ENCODE measurements at regions not wholly inside any gene's neighbourhood (a gene's known extent, or its start where the extent isn't known, plus 50 kb on each side); places are given as distances from the start of the nearest gene placed in this dataset.

DNA sequence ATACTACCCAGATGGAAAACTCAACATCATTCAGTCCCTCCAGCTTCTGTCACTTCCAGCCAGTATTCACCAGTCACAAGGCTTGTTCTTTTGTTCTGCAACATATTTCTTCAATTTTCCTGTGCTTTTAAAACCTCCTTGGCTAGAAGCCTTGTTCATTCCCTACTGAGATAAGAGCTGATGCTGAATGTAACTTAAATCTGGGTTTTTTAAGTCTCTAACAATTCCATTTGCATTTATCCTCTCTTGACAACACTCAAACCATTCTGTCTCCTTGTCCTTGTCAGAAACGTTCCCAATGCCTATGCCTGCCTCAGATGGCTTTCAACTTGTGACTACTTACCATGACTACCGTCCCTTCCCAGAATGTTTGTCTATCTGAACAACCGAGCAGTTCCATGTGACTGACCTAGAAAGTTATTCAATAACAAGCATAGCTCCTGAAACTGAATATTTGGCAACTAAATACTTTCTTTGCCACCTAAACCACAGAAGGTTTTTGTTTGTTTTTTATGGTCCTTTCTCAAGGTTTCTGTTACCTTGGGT, 682.9 kb upstream of the GALNTL6 start:
- DNase-seq: no peak

DNA sequence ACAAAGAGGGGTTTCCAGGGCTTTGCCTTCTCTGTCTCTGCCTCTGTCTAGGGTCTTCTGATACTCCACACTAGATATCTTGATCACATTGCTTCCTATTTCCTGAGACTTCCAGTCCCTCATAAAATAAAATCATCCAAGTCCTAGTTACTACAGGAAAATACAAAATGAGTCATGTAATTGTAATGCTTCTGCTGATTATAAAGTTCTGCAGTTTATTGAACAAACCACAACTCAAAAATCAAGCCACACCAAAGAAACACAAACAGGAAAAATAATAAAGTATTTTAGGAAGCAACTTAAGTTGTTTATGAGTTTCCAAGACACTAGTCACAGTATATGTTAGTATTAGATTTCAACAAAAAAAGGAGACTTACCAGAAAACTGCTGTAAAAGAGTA, 695.1 kb upstream of the GALNTL6 start:
- no peak for DNase-seq

DNA sequence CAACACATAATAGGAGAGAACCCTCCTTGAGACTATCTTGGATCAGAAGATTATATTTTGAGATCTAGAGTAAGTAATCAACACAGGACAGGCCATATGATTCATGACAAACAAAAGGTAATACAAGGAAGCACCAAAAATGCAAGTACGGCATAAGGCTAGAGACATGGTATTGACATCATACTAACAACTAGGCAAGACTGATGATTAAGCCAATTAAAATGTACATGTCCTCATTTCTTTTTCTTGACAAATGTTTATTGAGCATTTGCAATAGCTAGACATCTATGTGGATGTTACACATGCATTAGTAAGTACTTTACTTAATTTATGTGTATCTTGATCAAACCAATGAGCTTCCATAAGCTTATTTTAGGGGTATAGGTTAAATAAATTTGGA, 695.7 kb upstream of the GALNTL6 start:
- DNase-seq: no peak

DNA sequence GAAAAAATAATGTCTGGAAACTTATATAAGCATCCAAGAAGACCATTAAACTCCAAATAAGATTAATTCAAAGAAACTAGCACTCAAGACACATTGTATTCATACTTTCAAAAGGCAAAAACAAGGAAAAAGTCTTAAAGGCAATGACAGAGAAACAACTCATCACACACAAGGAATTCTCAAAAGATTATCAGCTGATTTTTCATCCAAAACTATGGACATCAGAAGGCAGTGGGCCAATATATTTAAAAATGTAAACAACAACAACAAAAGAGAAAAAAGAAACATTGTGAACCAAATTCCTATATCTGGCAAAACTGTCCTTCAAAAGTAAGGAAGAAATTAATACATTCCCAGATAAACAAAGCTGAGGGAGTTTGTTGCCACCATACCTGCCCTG, 711.4 kb upstream of the GALNTL6 start:
- no peak for DNase-seq

DNA sequence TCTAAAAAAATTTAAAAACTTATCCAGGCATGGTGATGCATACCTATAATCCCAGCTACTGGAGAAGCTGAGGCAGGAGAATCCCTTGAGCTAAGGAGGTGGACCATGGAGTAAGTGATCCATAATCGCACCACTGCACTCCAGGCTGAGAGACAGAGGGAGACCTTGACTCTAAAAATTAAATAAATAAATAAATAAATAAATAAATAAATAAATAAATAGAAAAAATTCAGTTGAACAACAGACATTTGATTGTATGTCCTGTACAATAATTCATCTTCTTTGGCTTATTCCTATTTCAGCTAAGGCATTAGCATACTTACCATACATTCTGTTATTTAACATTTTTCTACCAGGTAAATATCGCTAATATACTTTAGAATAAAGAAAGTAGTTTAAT, 726.1 kb upstream of the GALNTL6 start:
- no peak for DNase-seq

DNA sequence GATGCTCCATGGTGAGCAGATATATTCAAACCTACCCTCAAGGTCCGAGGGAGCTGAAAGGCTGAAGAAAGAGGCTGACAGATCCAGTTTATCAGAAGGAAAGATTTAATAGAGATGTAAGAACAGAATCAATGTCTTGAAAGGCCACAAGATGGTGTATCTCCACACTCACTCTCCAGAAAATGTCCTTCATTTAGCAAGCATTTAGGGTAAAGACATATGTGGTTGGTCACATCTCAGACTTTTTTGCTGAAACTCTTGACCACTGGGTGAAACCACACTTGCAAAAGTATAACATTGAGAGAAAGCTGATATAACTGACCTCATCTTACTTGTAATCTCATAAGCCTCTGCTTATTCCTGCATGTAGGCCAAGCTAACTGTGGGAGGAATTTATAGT, 745.8 kb upstream of the GALNTL6 start:
- no peak for DNase-seq

DNA sequence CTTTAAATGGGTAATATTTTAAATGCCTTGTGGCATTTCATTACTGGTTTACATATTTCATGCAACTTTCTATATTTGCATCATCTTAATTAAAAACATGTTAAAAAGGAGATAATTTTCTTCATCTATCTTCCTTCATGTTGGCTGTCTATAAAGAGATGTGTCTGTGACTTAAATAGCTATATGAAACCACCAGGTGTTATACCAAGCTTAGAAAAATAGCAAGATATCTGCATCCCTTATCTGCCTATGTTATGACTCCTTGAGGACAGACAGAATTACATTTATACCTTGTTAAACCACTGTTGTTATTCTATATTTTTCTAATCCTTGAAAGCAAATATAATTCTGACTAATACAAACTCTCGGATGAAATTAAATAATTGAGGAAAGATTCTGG, 763.8 kb upstream of the GALNTL6 start:
- no peak for DNase-seq

DNA sequence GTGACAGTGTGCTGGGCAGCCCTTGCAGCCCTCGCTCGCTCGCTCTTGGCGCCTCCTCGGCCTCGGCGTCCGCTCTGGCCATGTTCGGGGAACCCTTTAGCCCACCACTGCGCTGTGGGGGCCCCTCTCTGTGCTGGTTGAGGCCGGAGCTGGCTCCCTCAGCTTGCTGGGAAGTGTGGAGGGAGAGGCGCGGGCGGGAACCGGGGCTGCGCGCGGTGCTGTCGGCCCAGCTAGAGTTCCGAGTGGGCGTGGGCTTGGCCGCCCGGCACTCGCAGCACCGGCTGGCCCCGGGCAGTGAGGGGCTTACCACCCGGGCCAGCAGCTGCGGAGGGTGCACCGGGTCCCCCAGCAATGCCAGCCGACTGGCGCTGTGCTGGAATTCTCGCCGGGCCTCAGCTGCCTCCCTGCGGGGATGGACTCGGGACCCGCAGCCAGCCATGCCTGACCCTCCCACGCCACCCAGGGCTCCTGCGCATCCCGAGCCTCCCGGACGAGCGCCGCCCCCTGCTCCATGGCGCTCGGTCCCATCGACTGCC, 770.1 kb upstream of the GALNTL6 start:
- no peak for DNase-seq

DNA sequence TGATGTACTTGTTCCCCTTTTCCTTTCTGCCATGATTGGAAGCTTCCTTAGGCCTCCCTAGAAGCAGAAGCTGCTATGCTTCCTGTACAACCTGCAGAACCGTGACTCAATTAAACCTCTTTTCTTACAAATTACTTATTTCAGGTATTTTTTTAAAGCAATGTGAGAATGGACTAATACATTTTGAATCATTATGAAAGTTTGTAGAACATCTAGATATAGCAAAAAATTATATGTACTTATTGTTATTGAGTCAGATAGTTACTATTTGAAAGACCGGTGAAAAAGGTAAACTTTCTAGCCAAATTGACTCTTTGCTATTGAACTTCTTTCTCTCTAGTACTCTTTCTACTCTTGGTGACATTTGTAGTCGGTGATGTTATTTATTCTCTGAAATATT, 777.3 kb upstream of the GALNTL6 start:
- DNase-seq: no peak

DNA sequence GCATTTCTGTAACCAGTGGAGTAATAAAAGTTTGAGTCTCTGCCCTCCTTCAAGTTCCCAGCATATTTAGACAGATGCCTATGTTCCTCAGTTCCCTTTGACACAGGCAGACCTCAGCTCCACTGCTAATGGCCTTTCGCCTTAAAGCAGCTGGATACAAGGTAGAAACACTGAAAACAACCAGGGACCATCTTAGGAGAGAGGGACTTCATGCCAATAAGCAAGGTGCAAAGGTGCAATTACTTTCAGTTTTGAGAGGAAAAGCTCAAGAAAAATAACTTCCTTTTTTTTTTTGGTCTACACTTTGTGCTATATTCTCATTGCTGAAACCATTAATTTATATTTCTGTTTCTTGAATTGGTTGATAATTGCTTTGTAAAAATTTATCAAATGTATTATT, 781.9 kb upstream of the GALNTL6 start:
- DNase-seq: no peak

DNA sequence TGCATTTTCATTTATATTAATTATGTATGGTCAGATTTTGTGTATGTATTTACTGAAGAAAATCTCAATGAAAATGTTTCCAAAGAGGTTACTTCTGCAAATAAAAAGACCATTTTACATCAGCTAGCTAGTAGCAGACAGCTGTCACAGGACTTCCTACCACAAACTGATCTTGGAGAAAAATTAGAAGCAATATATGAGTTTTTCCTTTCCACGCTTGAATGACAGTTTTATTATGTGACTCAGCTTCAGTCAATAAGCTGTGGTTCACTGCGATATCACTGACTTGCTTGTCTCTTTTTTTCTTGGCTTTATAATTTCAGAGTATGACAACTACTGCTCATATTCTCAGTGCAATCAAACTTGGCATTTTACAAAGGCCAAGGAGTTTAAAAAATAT, 787.4 kb upstream of the GALNTL6 start:
- DNase-seq: no peak

DNA sequence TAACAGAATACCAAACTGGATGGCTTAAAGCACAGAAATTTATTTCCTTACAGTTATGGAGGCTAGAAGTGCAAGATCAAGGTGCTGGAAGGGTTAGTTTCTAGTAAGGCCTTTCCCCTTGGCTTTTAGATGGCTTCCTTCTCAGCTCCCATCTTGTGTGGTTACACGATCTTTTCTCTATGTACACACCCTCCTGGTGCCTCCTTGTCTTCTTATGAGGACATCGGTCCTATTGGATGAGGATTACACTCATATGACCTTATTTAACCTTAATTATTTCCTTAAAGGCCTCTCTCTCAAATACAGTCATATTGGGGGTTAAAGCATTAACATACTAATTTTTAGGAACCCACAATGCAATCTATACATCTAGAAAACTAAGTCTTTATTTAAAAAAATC, 787.9 kb upstream of the GALNTL6 start:
- no peak for DNase-seq

DNA sequence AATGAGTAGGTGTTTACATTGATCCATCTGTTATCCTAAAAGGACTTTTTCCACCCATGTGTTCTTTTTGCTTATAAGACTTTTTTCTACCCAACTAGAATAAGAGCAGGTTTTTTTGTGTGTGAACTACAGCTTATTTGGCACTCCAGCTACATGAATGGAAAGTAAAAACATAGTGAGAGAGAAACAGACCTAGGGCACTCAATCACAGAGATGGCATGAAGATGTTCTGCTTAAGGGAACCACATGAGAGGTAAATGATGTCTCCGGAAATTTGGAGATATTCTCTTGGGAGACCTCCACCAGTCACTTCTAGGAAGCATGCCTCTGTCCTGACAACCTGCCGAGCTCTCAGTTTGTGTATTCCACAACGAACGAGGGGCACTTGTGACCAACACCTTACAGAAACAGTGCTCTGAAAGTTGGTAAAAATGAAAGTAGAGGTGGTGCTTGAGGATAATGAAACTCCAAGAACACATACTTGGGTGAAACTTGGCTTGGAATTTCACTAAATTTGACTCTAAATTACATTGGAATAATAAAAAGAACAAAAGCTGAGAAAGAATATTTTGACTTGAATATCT, 788.4 kb upstream of the GALNTL6 start:
- no peak for DNase-seq

DNA sequence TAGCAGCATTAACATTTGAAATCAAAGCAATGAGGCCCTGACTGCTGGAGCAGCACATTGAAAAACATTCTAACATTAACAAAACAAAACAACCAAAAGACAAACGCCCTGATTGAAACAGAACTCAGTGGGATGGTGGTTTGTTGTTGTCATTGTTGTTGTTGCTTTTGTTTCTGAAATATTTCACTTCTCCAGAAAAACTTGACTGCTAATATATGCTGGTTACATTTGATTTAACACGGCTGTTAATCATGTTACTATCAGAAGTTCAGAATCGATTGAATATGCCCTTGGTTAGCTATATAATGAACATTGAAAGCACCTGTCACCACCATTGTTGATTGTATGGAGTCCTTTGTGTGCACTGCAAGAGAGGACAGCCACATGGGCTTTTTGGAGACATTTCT, 790.4 kb upstream of the GALNTL6 start:
- no peak for DNase-seq

DNA sequence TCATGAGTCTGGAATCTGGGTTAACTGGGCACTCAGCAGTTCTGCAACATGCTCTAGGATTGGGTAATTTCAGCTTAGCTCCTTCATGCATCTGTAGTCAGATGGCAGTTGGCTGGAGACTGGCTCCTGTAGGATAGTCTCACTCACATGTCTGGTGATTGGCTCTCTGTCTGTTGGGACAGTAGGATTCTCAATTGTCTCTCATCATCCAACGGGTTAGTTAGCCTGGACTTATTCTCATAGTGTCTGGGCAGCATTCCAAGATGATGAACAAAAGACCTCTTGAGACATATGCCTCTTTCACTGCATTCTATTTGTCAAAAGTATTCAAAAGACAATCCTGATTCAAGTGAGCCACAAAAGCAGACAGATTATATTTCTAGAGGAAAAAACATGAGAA, 795.6 kb upstream of the GALNTL6 start:
- no peak for DNase-seq

DNA sequence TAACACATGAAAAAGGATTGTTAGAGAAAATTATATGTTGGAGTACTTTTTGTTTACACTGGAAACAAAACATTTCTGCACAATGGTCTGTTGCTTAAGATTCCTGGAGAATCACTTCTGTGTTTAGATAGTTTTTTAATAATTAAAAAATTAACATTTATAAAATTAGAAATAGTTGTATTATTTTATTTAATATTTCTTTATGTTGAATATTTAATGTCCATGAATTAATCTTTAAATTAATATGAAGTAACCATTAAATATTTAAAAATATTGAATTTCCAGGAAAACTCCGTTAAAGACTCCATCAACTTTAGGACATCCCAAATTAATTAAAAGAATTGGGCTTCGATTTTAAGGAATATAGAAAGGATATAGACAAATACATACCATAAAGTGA, 797.1 kb upstream of the GALNTL6 start:
- no peak for DNase-seq

DNA sequence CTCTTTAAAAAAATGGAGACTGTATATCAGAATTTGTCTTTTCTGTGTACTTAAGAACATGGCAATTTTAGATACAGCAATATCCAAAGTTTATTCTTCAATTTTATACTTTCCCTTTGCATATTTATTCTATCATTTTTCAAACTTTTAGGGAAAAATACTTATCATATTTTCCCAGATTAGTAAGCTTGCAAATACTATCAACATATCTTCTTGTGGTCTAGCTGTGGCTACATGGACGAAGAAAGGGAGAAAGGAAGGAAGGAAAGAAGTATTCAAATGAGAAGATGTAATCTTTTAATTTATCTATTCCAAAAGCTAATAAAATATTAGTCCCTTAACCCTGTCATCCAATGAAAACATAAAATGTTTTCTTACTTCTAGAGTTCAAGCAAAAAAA, 797.8 kb upstream of the GALNTL6 start:
- DNase-seq: no peak

DNA sequence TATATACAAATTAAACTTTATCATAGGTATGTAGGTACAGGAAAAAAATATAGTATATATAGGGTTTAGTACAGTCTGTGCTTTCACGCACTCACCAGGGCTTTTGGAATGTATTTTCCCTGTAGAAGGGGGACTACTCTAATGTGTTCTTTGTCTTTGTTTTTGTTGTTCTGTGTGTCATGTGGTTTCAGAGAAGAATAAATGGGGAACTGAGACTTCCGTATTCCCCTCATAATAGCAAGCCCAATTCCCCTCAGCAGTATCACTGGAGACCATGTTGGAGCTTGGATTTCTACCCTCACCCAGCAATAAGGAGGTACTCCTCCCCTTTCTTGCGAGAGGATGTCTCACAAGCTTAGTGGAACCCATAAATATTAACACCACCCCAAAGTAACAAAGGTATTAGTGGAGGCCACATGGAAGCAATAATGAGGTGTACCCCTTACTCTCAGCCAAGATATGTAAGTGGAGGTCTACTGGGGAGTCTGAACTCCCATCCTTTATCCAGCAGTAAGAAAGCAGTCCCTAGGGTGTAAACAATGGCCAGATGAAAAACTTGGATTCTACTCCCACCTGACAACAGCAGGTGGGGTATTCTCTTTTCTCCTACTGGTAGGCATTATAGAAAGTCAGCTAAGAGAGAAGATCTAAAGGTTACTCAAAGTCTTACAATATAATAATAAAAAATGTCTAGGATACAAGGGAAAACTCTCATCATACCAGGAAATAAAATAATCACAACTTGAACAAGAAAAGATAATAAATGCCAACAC, 805.4 kb upstream of the GALNTL6 start:
- no peak for DNase-seq

DNA sequence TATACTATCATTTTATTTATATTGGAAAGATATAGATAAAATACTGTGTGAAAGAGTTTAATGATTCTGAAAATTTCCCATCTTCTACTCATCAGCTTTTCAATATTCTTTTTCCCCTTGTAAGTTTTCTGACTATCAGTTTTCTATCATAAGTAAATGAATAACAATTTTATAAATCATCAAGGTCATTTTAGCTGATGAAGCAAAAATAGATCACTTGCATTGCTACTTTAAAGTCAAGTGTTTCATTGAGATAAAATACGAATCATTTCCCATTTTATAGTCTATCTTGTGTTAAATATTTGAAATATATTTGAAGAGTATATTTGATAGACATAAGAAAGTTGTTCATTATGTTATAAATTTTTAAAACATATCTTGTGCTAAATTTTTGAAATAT, 811.0 kb upstream of the GALNTL6 start:
- no peak for DNase-seq

DNA sequence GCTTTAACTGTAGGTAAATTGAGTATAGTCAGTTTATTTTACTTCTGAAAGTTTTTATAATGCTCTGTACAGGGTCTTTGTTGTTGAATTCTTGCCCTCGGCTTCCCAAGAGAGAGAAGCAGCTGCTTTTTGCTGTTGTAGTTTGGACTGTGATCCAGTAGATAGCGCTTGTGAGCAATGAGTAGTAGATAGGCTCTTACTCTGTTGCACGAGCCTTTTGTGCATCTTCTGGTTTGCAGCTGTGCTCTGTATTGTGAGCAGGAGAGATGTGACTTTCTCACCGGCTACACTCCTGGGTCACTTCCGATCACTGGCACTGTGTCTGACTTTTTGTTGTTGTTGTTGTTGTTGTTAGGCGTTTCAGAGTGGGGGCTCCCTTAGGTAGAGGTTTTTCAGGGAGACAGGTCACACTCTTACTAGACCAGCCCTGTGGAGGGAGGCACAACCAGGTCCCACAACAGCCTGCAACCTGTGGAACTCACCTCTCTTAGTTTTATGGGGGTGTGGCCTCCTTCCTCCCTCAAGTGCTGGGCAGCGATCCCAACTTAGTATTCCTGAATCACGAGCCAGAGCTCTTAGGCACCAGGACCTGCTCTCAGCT, 822.1 kb upstream of the GALNTL6 start:
- no peak for DNase-seq

DNA sequence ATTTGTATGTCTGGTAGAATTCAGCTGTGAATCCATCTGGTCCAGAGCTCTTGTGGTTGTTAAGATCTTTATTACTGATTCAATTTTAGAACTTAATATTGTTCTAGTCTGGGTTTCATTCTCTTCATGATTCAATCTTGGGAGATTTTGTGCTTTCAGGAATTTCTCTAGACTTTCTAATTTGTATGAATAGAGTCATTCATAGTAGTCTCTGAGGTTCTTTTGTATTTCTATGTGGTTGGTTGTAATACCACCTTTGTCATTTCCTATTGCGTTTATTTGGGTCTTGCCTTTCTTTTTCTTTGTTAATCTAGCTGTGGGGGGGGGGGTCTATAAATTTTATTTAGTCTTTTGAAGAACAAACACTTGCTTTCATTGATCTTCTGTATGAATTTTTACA, 824.8 kb upstream of the GALNTL6 start:
- no peak for DNase-seq

DNA sequence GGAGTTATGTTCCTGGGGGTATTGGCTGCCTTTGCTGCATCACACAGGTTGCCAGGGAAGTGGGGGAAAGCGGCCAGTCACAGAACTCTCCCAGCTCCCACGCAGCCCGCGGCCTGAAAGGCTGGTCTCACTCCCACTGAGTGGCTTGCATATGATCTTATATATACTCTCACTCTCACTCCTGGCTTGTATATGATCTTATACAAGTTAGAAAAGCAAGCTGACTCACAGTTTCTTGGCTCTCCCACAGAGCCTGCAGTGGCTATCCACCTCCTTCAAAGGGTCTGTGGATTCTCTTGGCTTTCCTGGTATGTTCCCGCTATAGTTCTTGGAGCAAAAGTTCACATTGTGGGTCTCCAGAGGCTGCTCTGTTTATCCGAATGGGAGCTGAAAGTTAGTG, 833.5 kb upstream of the GALNTL6 start:
- DNase-seq: no peak

DNA sequence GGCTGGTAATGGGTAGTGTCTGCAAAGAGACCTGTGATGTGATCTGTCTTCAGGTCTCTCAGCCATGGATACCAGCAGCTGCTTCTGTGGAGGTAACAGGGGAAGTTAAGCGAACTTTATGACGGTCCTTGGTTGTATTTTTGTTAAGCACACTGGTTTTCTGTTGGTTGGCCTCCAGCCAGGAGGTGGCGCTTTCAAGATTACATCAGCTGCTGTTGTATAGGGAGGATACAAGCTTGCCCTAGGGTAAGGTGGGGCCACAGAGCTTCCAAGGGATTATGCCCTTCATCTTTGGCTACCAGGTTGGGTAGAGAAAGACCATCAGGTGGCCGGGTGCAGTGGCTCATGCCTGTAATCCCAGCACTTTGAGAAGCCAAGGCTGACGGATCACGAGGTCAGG, 834.2 kb upstream of the GALNTL6 start:
- no peak for DNase-seq

DNA sequence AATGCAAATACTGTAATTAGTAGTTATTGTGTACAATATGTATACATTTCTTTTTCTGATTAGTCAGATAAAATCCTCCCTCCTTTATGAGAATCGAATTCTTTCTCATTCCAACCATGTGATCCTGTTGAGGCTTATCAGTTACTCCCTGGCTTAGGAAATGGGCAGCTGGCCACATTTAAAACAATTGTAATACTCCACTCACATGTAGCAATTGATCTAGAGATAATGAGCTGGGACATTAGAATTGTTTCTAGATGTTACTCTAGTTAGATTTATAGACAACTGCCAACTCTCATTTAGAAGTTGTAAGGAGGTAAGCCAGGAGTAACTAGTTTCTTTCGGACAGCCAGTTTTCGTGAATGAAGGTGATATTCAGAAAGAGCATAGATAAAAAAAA, 859.3 kb upstream of the AADAT start:
- no peak for DNase-seq
